Ishikawa (cell line): ENCODE measurements at regions not wholly inside any gene's neighbourhood (a gene's known extent, or its start where the extent isn't known, plus 50 kb on each side); places are given as distances from the start of the nearest gene placed in this dataset.

ENCODE experiments used
- CEBPB ChIP-seq: IDR thresholded peaks from 2 replicates; pipeline ENCODE4 v1.6.1; 2012
- CREB1 ChIP-seq: IDR thresholded peaks from 2 replicates; pipeline ENCODE4 v1.6.1; 2012; ENCODE audit warnings: low read depth
- EGR1 ChIP-seq: IDR thresholded peaks from 2 replicates; pipeline ENCODE4 v1.6.1; 2012
- EP300 ChIP-seq: IDR thresholded peaks from 2 replicates; pipeline ENCODE4 v1.6.1; 2012; ENCODE audit warnings: borderline replicate concordance
- FOXM1 ChIP-seq: IDR thresholded peaks from 2 replicates; pipeline ENCODE4 v1.6.1; 2012; ENCODE audit warnings: low read depth, borderline replicate concordance
- NFIC ChIP-seq: IDR thresholded peaks from 2 replicates; pipeline ENCODE4 v1.6.1; 2012
- RAD21 ChIP-seq: IDR thresholded peaks from 2 replicates; pipeline ENCODE4 v1.6.1; 2012; ENCODE audit warnings: low read depth
- REST ChIP-seq: IDR thresholded peaks from 2 replicates; pipeline ENCODE4 v1.6.1; 2012; ENCODE audit warnings: low read depth, mild to moderate bottlenecking
- TAF1 ChIP-seq: IDR thresholded peaks from 2 replicates; pipeline ENCODE4 v1.6.1; 2012; ENCODE audit warnings: low read depth, mild to moderate bottlenecking
- TCF12 ChIP-seq: IDR thresholded peaks from 2 replicates; pipeline ENCODE4 v1.6.1; 2012; ENCODE audit warnings: low read depth
- TEAD4 ChIP-seq: IDR thresholded peaks from 2 replicates; pipeline ENCODE4 v1.6.1; 2012
- USF1 ChIP-seq: IDR thresholded peaks from 2 replicates; pipeline ENCODE4 v1.6.1; 2012
- YY1 ChIP-seq: IDR thresholded peaks from 2 replicates; pipeline ENCODE4 v1.6.1; 2012; ENCODE audit warnings: low read depth
- ZBTB7A ChIP-seq: IDR thresholded peaks from 2 replicates; pipeline ENCODE4 v1.6.1; 2012; ENCODE audit warnings: low read depth
- TF ChIP-seq, protein P1 (sequence below): IDR thresholded peaks from 2 replicates; pipeline ENCODE4 v1.6.1; 2012

DNA sequence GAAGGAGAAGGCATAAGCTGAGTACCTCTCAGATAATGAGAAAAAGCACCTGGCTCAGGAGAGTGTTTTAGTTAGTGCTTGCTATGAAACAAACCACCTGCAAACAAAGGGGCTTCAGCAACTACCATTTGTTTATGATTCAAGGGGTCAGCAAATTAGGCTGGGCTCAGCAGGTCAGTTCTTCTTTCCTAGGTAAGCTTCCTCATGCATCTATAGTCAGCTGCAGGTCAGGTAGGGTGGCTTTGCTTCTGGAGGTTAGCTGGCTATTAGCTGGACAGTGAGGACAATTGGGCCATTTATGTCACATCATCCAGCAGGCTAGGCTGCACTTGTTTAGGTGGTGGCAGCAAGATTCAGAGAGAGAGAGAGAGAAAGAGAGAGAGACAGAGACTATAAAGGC, 185.5 kb downstream of the EMX2 start:
- TF ChIP-seq RAD21 (no peak), ZBTB7A (no peak), TEAD4 (no peak), CEBPB (no peak), TCF12 (no peak), YY1 (no peak), EGR1 (no peak), FOXM1 (no peak)

DNA sequence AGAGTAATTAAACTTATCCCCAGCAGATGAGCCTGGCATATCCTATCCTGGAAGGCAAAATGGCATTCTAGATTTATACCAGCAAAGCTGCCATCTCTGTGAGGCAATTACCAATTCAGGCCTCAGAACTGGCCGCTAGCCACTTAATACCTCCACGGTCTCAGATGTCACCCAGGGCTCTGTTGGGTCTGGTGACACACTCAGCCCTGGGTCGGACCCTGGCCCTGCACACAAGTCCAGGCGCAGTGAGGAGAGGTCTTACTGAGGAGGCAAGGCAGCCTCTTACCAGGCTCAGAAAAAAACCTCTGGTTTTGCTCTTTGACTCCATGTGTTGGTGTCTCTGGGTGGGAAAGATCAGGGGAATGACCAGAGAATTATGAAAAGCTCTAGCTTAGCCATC, 186.6 kb downstream of the EMX2 start:
- TF ChIP-seq EGR1 (no peak), EP300 (no peak), REST (no peak), CREB1 (no peak), TCF12 (no peak), FOXM1 (no peak), USF1 (no peak), TAF1 (no peak), CEBPB (no peak), YY1 (no peak), ZBTB7A (no peak)
- TF ChIP-seq, protein P1, sequence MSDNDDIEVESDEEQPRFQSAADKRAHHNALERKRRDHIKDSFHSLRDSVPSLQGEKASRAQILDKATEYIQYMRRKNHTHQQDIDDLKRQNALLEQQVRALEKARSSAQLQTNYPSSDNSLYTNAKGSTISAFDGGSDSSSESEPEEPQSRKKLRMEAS, result no peak

GRCh38 chr10:117731121-117731791, 188.7 kb downstream of the EMX2 start:
- TF ChIP-seq ZBTB7A, result no peak
- no peak for TF ChIP-seq CREB1
- TF ChIP-seq, protein P1, result no peak
- TF ChIP-seq EGR1, result no peak
- no peak for TF ChIP-seq REST
- TF ChIP-seq YY1, result no peak
- TF ChIP-seq USF1, result no peak
- TF ChIP-seq EP300, result no peak
- no peak for TF ChIP-seq TEAD4
- no peak for TF ChIP-seq FOXM1
- no peak for TF ChIP-seq CEBPB
- TF ChIP-seq TAF1, result no peak
- TF ChIP-seq NFIC, result no peak
- no peak for TF ChIP-seq RAD21
- TF ChIP-seq TCF12, result no peak

DNA sequence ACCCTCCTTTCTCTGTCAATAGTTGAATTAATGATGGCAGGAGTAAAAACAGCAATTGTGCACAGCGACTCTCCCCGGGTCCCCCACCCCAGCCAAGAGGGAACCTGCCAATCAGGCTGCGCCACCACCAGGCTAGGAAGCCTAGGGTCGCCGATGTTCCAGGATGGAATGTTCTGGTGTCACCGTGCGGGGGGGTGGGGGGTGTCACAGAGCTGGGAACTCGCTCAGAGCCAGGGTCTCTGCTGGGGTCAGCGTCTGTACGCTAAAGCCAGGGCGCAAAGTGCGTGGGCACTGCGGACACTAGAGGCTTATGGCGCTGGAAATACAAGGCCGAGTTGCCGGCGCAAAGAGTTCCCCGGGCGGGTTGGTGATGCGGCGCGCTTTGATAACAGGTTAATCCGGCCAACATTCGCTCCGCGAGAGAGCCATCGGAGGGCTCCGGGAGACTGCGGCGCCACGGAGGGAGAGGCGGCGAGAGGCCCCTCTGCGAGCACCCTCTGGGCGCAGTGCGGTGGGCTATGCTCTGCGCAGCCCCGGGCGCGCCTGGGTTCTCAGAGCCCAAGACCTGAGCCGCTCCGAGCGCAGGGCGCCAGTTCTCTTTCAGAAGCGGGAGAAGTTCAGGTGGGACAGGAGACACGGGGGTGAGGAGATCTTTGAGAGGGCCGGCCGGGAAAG, 192.3 kb downstream of the EMX2 start:
- no peak for TF ChIP-seq USF1
- TF ChIP-seq RAD21, result no peak
- TF ChIP-seq TCF12, result no peak
- TF ChIP-seq TEAD4, result no peak
- no peak for TF ChIP-seq EP300
- TF ChIP-seq TAF1, result no peak
- no peak for TF ChIP-seq NFIC
- TF ChIP-seq EGR1, result no peak
- no peak for TF ChIP-seq CREB1
- TF ChIP-seq FOXM1, result no peak
- no peak for TF ChIP-seq ZBTB7A
- TF ChIP-seq, protein P1, result no peak
- TF ChIP-seq REST, result no peak
- TF ChIP-seq CEBPB, result no peak
- no peak for TF ChIP-seq YY1
